SH-SY5Y (cell line): ENCODE measurements at regions not wholly inside any gene's neighbourhood (a gene's known extent, or its start where the extent isn't known, plus 50 kb on each side); places are given as distances from the start of the nearest gene placed in this dataset.

Experiments used
- GATA2 ChIP-seq: IDR thresholded peaks from 2 replicates; pipeline ENCODE4 v1.6.1; 2011; ENCODE audit warnings: mild to moderate bottlenecking, low read depth, low read length
- GATA3 ChIP-seq: IDR thresholded peaks from 2 replicates; pipeline ENCODE4 v1.6.1; 2011; ENCODE audit warnings: low read depth, mild to moderate bottlenecking, low read length, moderate library complexity

GRCh38 chr9:108628316-108628715, 227.5 kb downstream of the ACTL7B start:
- TF ChIP-seq GATA2 (no peak), GATA3 (no peak)
